SK-N-SH treated with all-trans-retinoic acid at 6 μM for 48 hours (cell line): ENCODE measurements at regions not wholly inside any gene's neighbourhood (a gene's known extent, or its start where the extent isn't known, plus 50 kb on each side); places are given as distances from the start of the nearest gene placed in this dataset.

ENCODE experiments used
- ATAC-seq: fragments of 200-7000 bp; cut with Tn5 transposase; 3 replicates; pipeline ENCODE4 v1.9.1; 2020; ENCODE audit warnings: mild to moderate bottlenecking, moderate library complexity
- ARNTL ChIP-seq: fragments of 450-650 bp; formaldehyde crosslinking; IDR thresholded peaks from 2 replicates; pipeline ENCODE4 v1.5.0; 2020; ENCODE audit warnings: low read depth, mild to moderate bottlenecking, moderate library complexity, borderline replicate concordance
- BACH2 ChIP-seq: fragments of 250-450 bp; sonication (Bioruptor Pico); IDR thresholded peaks from 2 replicates; pipeline ENCODE4 v1.9.0; 2021; ENCODE audit warnings: mild to moderate bottlenecking, borderline replicate concordance
- CSRNP3 ChIP-seq: fragments of 250-450 bp; sonication (Bioruptor Pico); IDR thresholded peaks from 2 replicates; pipeline ENCODE4 v1.5.1; 2021; ENCODE audit warnings: mild to moderate bottlenecking, moderate library complexity
- ESRRG ChIP-seq: fragments of 250-450 bp; sonication (Bioruptor Pico); IDR thresholded peaks from 2 replicates; pipeline ENCODE4 v1.6.1; 2021; ENCODE audit warnings: mild to moderate bottlenecking
- GLIS3 ChIP-seq: fragments of 250-450 bp; sonication (Bioruptor Pico); IDR thresholded peaks from 2 replicates; pipeline ENCODE4 v1.5.0; 2020; ENCODE audit warnings: mild to moderate bottlenecking, moderate library complexity
- OSR1 ChIP-seq: fragments of 250-450 bp; sonication (Bioruptor Pico); IDR thresholded peaks from 2 replicates; pipeline ENCODE4 v1.8.0; 2022; ENCODE audit warnings: moderate library complexity, mild to moderate bottlenecking, inconsistent platforms
- PATZ1 ChIP-seq: fragments of 250-450 bp; sonication (Bioruptor Pico); IDR thresholded peaks from 2 replicates; pipeline ENCODE4 v1.8.0; 2020; ENCODE audit warnings: mild to moderate bottlenecking, moderate library complexity, borderline replicate concordance
- PPARA ChIP-seq: fragments of 250-450 bp; sonication (Bioruptor Pico); IDR thresholded peaks from 2 replicates; pipeline ENCODE4 v1.5.0; 2020; ENCODE audit warnings: mild to moderate bottlenecking, borderline replicate concordance
- RARB ChIP-seq: fragments of 250-450 bp; sonication (Bioruptor Pico); IDR thresholded peaks from 2 replicates; pipeline ENCODE4 v1.8.0; 2021; ENCODE audit warnings: mild to moderate bottlenecking, moderate library complexity
- TCF4 ChIP-seq: fragments of 250-450 bp; sonication (Bioruptor Pico); IDR thresholded peaks from 2 replicates; pipeline ENCODE4 v1.8.0; 2021; ENCODE audit warnings: mild to moderate bottlenecking, moderate library complexity, borderline replicate concordance
- TOX ChIP-seq: fragments of 250-450 bp; sonication (Bioruptor Pico); IDR thresholded peaks from 2 replicates; pipeline ENCODE4 v1.8.0; 2021; ENCODE audit warnings: mild to moderate bottlenecking, moderate library complexity, borderline replicate concordance
- ZC3H10 ChIP-seq: fragments of 250-450 bp; sonication (Bioruptor Pico); IDR thresholded peaks from 2 replicates; pipeline ENCODE4 v1.5.1; 2021; ENCODE audit warnings: mild to moderate bottlenecking, moderate library complexity
- ZFP3 ChIP-seq: fragments of 250-450 bp; sonication (Bioruptor Pico); IDR thresholded peaks from 2 replicates; pipeline ENCODE4 v1.5.0; 2020; ENCODE audit warnings: mild to moderate bottlenecking, moderate library complexity
- ZNF565 ChIP-seq: fragments of 450-650 bp; formaldehyde crosslinking; conservative IDR thresholded peaks from 2 replicates; pipeline ENCODE4 v1.5.0; 2020; ENCODE audit warnings: low read depth, mild to moderate bottlenecking, moderate library complexity
- ZNF70 ChIP-seq: fragments of 450-650 bp; formaldehyde crosslinking; IDR thresholded peaks from 2 replicates; pipeline ENCODE4 v1.5.0; 2020; ENCODE audit warnings: mild to moderate bottlenecking, moderate library complexity
- ZNF8 ChIP-seq: fragments of 450-650 bp; formaldehyde crosslinking; IDR thresholded peaks from 2 replicates; pipeline ENCODE4 v1.5.0; 2020; ENCODE audit warnings: mild to moderate bottlenecking, moderate library complexity
- TF ChIP-seq, protein P1 (sequence below): fragments of 250-450 bp; sonication (Bioruptor Pico); IDR thresholded peaks from 2 replicates; pipeline ENCODE4 v1.5.0; 2020; ENCODE audit warnings: mild to moderate bottlenecking, moderate library complexity
- TF ChIP-seq, protein P2 (sequence below): fragments of 250-450 bp; sonication (Bioruptor Pico); IDR thresholded peaks from 2 replicates; pipeline ENCODE4 v1.5.1; 2020; ENCODE audit warnings: low read depth, mild to moderate bottlenecking, moderate library complexity

GRCh38 chr14:76958980-76959710 lies 69.4 kb downstream of the IRF2BPL start:
- no peak for TF ChIP-seq ZNF8 (CRISPR knock-in tag)
- no peak for TF ChIP-seq PPARA (CRISPR knock-in tag)
- TF ChIP-seq TCF4 (CRISPR knock-in tag) = peak; percentile 19; the same call in 1 of the 2 replicates
- TF ChIP-seq ZFP3 = 0 out of 2 replicates have a peak, but pooled peaks have one; percentile 54
- TF ChIP-seq BACH2 = 0 out of 2 replicates have a peak, but pooled peaks have one; percentile 47
- TF ChIP-seq ZNF70 (CRISPR knock-in tag) = no peak
- TF ChIP-seq CSRNP3 (CRISPR knock-in tag) = no peak
- TF ChIP-seq, protein P1, sequence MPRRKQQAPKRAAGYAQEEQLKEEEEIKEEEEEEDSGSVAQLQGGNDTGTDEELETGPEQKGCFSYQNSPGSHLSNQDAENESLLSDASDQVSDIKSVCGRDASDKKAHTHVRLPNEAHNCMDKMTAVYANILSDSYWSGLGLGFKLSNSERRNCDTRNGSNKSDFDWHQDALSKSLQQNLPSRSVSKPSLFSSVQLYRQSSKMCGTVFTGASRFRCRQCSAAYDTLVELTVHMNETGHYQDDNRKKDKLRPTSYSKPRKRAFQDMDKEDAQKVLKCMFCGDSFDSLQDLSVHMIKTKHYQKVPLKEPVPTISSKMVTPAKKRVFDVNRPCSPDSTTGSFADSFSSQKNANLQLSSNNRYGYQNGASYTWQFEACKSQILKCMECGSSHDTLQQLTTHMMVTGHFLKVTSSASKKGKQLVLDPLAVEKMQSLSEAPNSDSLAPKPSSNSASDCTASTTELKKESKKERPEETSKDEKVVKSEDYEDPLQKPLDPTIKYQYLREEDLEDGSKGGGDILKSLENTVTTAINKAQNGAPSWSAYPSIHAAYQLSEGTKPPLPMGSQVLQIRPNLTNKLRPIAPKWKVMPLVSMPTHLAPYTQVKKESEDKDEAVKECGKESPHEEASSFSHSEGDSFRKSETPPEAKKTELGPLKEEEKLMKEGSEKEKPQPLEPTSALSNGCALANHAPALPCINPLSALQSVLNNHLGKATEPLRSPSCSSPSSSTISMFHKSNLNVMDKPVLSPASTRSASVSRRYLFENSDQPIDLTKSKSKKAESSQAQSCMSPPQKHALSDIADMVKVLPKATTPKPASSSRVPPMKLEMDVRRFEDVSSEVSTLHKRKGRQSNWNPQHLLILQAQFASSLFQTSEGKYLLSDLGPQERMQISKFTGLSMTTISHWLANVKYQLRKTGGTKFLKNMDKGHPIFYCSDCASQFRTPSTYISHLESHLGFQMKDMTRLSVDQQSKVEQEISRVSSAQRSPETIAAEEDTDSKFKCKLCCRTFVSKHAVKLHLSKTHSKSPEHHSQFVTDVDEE (CRISPR knock-in tag) = 0 out of 2 replicates have a peak, but pooled peaks have one; percentile 73
- TF ChIP-seq PATZ1 = no peak
- no peak for TF ChIP-seq RARB (CRISPR knock-in tag)
- peak; percentile 34 for ATAC-seq

DNA sequence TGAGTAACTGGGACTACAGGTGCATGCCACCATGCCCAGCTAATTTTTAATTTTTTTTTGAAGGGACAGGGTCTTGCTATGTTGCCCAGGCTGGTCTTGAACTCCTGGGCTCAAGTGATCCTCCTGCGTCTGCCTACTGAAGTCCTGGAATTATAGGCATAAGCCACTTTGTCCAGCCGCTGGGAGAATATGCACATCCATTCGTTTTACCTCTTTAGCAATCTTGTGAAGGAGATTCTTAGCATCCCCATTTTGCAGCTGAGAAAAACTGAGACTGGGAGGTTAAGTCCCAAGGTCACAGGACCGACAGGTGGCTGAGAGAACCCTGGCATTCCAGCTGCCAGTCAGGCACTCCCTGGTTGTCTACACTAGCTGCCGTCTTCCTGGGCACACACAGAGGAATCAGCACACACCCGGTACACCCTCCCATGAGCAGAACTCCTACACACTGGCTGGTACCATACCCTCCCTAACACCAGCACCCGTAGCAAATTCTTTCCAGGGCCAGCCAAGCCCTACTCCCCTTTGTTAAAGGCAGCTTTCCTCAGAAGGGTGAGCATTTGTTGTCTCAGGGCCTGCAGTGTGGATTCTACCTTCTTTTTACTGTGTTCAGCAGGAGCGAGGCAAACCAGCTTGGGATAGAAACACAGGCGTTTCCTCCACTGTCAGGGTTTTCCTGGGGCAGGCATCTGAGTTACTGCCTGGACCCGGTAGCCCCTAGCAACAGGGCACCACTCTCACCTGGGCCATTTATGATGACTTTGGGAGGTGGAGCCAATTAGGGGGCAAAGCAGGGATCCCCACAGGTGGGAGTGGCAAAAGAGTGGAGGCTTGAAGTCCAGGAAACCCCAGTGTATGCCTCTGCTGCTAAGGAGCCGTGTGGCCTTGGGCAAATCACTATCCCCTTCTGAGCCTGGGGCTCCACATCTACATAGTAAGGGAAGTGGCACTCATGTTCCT lies 70.2 kb downstream of the IRF2BPL start:
- no peak for TF ChIP-seq GLIS3 (CRISPR knock-in tag)
- no peak for TF ChIP-seq ZC3H10 (CRISPR knock-in tag)
- TF ChIP-seq, protein P2, sequence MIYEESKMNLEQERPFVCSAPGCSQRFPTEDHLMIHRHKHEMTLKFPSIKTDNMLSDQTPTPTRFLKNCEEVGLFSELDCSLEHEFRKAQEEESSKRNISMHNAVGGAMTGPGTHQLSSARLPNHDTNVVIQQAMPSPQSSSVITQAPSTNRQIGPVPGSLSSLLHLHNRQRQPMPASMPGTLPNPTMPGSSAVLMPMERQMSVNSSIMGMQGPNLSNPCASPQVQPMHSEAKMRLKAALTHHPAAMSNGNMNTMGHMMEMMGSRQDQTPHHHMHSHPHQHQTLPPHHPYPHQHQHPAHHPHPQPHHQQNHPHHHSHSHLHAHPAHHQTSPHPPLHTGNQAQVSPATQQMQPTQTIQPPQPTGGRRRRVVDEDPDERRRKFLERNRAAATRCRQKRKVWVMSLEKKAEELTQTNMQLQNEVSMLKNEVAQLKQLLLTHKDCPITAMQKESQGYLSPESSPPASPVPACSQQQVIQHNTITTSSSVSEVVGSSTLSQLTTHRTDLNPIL = no peak
- no peak for TF ChIP-seq PATZ1
- no peak for TF ChIP-seq TCF4 (CRISPR knock-in tag)
- no peak for TF ChIP-seq TOX (CRISPR knock-in tag)
- no peak for TF ChIP-seq PPARA (CRISPR knock-in tag)
- no peak for TF ChIP-seq CSRNP3 (CRISPR knock-in tag)
- TF ChIP-seq RARB (CRISPR knock-in tag) = no peak
- TF ChIP-seq ZFP3 = peak; percentile 46; the same call in 1 of the 2 replicates
- TF ChIP-seq ARNTL (CRISPR knock-in tag) = no peak
- no peak for TF ChIP-seq BACH2
- no peak for TF ChIP-seq OSR1 (CRISPR knock-in tag)
- no peak for TF ChIP-seq ZNF8 (CRISPR knock-in tag)
- TF ChIP-seq ESRRG (CRISPR knock-in tag) = 0 out of 2 replicates have a peak, but pooled peaks have one; percentile 75
- no peak for TF ChIP-seq ZNF565 (CRISPR knock-in tag)
- no peak for TF ChIP-seq ZNF70 (CRISPR knock-in tag)
- ATAC-seq = no peak
